Thyroid gland (tissue), 4 donors: ENCODE measurements at regions not wholly inside any gene's neighbourhood (a gene's known extent, or its start where the extent isn't known, plus 50 kb on each side); places are given as distances from the start of the nearest gene placed in this dataset.

Experiments
- DNase-seq, 2 donors: peaks; one replicate each; pipeline ENCODE4 v3.0.0-alpha.2; 2019
- H3K27ac ChIP-seq, 3 donors: fragments of 200-600 bp; sonication (generic); 1 replicate in 2 of 3; 2 replicates in 1 of 3; pipeline ENCODE4 v1.5.1; 2016 to 2019; ENCODE audit warnings: mild to moderate bottlenecking in 1 of 3, moderate library complexity in 1 of 3
- H3K27me3 ChIP-seq: fragments of 200-600 bp; sonication (generic); one replicate; pipeline ENCODE4 v1.5.1; 2019
- H3K36me3 ChIP-seq, 2 donors: fragments of 200-600 bp; sonication (generic); one replicate each; pipeline ENCODE4 v1.5.1; 2016 to 2019
- H3K4me1 ChIP-seq, 2 donors: fragments of 200-600 bp; sonication (generic); one replicate each; pipeline ENCODE4 v1.5.1; 2017 to 2019
- H3K4me3 ChIP-seq, 3 donors: fragments of 200-600 bp; sonication (generic); replicated peaks in 1 of 3; 1 replicate in 2 of 3; 2 replicates in 1 of 3; pipeline ENCODE4 v1.5.1; 2016; ENCODE audit warnings: mild to moderate bottlenecking in 1 of 3
- H3K9me3 ChIP-seq: fragments of 200-600 bp; sonication (generic); one replicate; pipeline ENCODE4 v1.5.1; 2017
- POLR2A ChIP-seq, 2 donors: fragments of 450-650 bp; IDR thresholded peaks; one replicate each; pipeline ENCODE4 v1.6.1; 2017; ENCODE audit warnings: antibody characterized with exemption in 2 of 2, mild to moderate bottlenecking in 2 of 2, moderate library complexity in 1 of 2
- WGBS, 2 donors: methylation state at CpG; one replicate each; pipeline ENCODE4 v1.1.5; 2017; 5-methylcytosine and 5-hydroxymethylcytosine counted together
- intact Hi-C: fragments of 100-400 bp; cut with DNase I; formaldehyde crosslinking; loops from one replicate; pipeline ENCODE4 v1.15.1; 2023
- TF ChIP-seq, protein P1 (sequence below), 6 experiments: fragments of 200-600 bp in 3 of 6; fragments of 450-650 bp in 3 of 6; sonication (generic) in 3 of 6; IDR thresholded peaks; one replicate each; pipeline ENCODE4 v1.5.1; 2016 to 2019; ENCODE audit warnings: antibody characterized with exemption in 6 of 6, mild to moderate bottlenecking in 2 of 6, inconsistent platforms in 1 of 6, moderate library complexity in 1 of 6

DNA sequence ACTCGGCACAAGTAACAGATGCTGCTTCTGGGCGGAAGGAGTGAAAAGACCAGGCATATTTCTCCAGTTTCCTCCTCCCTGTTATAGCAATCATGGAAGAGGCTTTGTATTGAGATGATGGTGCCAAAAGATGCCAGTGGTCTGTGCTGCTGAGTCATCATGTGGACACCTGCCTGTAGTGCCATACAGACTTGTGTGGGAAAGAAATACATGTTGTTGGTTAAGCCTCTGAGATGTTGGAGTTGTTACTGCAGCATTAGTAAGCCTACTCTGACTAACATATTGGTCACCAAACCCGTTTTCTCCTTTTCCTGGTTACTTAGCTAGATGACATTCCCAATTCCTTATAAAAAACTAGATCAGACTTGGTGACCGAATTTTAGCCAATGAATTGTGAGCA, 356.9 kb downstream of the ZNF521 start:
- Histone ChIP-seq H3K4me3 (no peak overlapping the region), H3K9me3 (no peaks in the 10 kb centered on the region), H3K27me3 (no peaks in the 10 kb centered on the region), H3K27ac (no peak overlapping the region), H3K36me3 (no peaks in the 10 kb centered on the region), H3K4me1 (no peaks in the 10 kb centered on the region)
- DNase-seq, result no peak
- 94% methylated on average over 4 of the region's 4 CpGs for WGBS, 2 donors
- intact Hi-C loops, result no loop called here
- TF ChIP-seq POLR2A (IDR thresholded peaks at IDR 0.05), result no peak
- TF ChIP-seq, protein P1, sequence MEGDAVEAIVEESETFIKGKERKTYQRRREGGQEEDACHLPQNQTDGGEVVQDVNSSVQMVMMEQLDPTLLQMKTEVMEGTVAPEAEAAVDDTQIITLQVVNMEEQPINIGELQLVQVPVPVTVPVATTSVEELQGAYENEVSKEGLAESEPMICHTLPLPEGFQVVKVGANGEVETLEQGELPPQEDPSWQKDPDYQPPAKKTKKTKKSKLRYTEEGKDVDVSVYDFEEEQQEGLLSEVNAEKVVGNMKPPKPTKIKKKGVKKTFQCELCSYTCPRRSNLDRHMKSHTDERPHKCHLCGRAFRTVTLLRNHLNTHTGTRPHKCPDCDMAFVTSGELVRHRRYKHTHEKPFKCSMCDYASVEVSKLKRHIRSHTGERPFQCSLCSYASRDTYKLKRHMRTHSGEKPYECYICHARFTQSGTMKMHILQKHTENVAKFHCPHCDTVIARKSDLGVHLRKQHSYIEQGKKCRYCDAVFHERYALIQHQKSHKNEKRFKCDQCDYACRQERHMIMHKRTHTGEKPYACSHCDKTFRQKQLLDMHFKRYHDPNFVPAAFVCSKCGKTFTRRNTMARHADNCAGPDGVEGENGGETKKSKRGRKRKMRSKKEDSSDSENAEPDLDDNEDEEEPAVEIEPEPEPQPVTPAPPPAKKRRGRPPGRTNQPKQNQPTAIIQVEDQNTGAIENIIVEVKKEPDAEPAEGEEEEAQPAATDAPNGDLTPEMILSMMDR (IDR thresholded peaks at IDR 0.05), result no peak

DNA sequence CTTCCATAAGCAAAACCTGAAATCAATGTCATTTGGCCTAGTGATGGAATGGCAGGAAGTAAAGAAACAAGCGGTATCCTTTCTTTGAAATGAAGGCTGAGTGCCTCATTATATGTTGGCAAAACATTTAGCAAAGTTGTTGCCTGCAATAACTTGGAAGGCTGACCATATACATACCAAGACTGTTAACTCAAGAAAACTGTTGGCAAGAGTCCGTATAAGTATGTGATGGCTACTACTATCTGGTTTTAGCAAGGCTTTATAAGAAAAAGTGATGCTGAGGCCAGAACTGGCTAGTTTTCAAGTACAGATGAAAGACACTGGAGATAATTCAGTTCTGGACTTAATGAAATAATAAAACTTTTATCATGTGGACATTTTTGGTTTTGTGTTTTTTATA, 356.2 kb downstream of the ZNF521 start:
- DNase-seq, result no peak
- Histone ChIP-seq H3K27ac (no peak overlapping the region), H3K4me3 (no peak overlapping the region), H3K27me3 (no peaks in the 10 kb centered on the region), H3K36me3 (no peaks in the 10 kb centered on the region), H3K9me3 (no peaks in the 10 kb centered on the region), H3K4me1 (no peaks in the 10 kb centered on the region)
- 80 to 84% methylated on average over 2 of the region's 2 CpGs for WGBS, 2 donors
- TF ChIP-seq, protein P1 (IDR thresholded peaks at IDR 0.05), result no peak
- TF ChIP-seq POLR2A (IDR thresholded peaks at IDR 0.05), result no peak
- intact Hi-C loops, result no loop called here

DNA sequence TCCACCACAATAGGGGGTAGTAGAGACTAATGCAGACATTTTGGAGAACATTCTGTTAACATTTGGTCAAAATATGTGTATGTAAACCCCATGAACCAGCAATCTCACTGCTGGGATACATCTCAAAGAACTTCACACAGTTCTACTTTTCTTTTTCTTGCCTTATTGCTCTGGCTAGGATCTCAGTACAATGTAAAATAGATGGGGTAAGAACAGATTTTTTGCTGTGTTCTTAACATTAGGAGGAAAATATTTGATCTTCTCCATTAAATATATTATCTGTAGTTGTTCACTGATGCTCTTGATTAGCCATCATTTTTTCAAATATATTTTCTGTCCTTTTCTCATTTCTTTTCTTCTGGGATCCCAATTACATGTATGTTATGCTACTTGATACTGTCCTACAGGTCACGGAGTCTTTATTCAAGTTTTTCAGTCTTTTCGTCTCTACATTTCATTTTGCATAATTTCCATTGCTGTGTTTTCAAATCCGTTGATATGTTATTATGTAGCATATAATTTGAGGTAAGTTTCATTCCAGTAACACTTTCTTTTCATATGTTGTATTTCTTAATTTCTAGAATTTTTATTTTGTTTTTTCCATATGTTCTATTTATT, 352.2 kb downstream of the ZNF521 start:
- Histone ChIP-seq H3K4me1 (no peaks in the 10 kb centered on the region), H3K36me3 (no peaks in the 10 kb centered on the region), H3K4me3 (no peak overlapping the region), H3K9me3 (no peaks in the 10 kb centered on the region), H3K27ac (no peak overlapping the region), H3K27me3 (no peaks in the 10 kb centered on the region)
- TF ChIP-seq POLR2A (IDR thresholded peaks at IDR 0.05), result no peak
- TF ChIP-seq, protein P1 (IDR thresholded peaks at IDR 0.05), result no peak
- intact Hi-C loops, result loop anchor here (10.0 kb wide), 1 partner anchor 65 kb away; no protein-coding TSS in a partner anchor
- WGBS, 2 donors, result 95 to 96% methylated on average over 3 of the region's 3 CpGs
- no peak for DNase-seq

DNA sequence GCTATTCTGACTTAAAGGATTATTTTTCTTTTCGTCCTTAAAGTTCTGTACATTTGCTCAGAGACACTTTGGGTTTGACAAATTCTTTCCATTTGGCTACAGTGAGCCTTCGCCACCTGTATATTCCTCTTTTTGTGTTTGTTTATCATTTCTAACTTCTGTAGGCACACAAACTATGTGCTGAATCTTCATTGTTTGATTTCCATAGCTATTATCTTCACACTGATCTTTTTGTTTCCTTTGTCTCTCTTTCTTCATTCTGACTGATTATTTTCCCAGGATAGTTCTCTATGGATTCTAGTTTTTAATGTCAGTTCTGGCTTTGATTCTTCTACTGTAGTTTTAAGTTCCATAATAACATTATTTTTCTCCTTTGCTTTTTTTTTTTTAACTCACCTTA, 350.2 kb downstream of the ZNF521 start:
- Histone ChIP-seq H3K4me3 (no peak overlapping the region), H3K36me3 (no peaks in the 10 kb centered on the region), H3K27ac (no peak overlapping the region), H3K27me3 (no peaks in the 10 kb centered on the region), H3K9me3 (no peaks in the 10 kb centered on the region), H3K4me1 (peaks cover 0 to 10% of the 10 kb centered on the region in 2 donors)
- WGBS, 2 donors, result 90 to 96% methylated on average over 2 of the region's 2 CpGs
- intact Hi-C loops, result loop anchor here (10.0 kb wide), 1 partner anchor 63 kb away; no protein-coding TSS in a partner anchor
- DNase-seq, result no peak
- TF ChIP-seq POLR2A (IDR thresholded peaks at IDR 0.05), result no peak
- TF ChIP-seq, protein P1 (IDR thresholded peaks at IDR 0.05), result no peak

DNA sequence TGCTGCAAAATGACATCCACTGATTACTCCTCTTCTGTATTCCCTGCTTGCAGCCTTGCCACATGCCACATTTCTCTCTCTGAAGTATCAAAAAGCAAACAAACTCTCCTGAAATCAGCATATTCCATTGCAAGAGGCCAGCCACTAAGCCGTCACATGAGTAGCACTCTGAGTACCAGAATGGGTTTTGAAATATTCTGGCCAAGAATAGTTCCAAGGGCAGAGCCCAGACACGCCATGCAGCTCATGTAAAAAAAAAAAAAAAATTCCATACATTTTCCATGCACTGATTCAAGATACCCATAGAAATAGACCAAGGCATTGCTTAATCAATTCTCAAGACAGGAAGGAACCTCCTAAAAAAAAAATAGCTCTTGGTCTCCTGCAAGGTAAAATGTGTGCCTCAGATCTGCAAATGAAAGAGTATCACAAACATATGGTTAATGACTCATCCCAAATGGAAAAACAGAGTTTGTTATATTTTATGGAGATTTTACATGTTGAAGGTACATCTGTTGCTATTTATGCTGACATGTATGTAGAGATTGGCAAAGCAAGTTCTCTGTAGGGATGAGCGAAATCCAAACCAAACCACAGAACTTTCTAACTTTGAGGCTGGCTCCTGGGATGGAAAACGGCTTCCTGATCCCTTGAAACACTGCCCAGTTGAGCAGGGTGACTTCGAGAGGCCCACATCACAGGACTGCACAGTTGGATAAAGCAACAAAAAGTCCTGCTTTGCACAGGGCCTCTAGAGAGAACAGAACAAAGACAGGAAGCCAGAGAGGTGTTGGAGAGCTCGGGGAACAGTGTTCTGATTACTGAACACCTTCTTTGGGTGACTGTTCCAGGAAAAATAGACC, 346.2 kb downstream of the ZNF521 start:
- Histone ChIP-seq H3K36me3 (no peaks in the 10 kb centered on the region), H3K4me3 (no peak overlapping the region), H3K4me1 (peaks cover 0 to 10% of the 10 kb centered on the region in 2 donors), H3K27ac (no peak overlapping the region), H3K27me3 (no peaks in the 10 kb centered on the region), H3K9me3 (no peaks in the 10 kb centered on the region)
- TF ChIP-seq, protein P1 (IDR thresholded peaks at IDR 0.05), result no peak
- no peak for TF ChIP-seq POLR2A (IDR thresholded peaks at IDR 0.05)
- DNase-seq, result peak; percentile 39 to 55
- WGBS, 2 donors, result 32 to 34% methylated on average over 6 of the region's 6 CpGs
- intact Hi-C loops, result loop anchor here (10.0 kb wide), 1 partner anchor 59 kb away; no protein-coding TSS in a partner anchor
